ENCODE measurements at regions not wholly inside any gene's neighbourhood (a gene's known extent, or its start where the extent isn't known, plus 50 kb on each side); places are given as distances from the start of the nearest gene placed in this dataset.

GRCh38 chr4:184274286-184274951 is 56.7 kb upstream of the ENPP6 start:
- TF ChIP-seq ZNF18 (tag by site-specific recombination; IDR thresholded peaks at IDR 0.05) (no peak), CTCF (tag by site-specific recombination; IDR thresholded peaks at IDR 0.05) (no peak), ZNF510 (tag by site-specific recombination; IDR thresholded peaks at IDR 0.05; ENCODE audit: insufficient replicate concordance) (no peak), ZFP37 (tag by site-specific recombination; IDR thresholded peaks at IDR 0.05) (no peak), HOXA7 (CRISPR knock-in tag; IDR thresholded peaks at IDR 0.05; ENCODE audit: borderline replicate concordance) (no peak), REST (tag by site-specific recombination; IDR thresholded peaks at IDR 0.05) (no peak)

Measured in HEK293 (cell line).